Body of pancreas (tissue), 4 donors: ENCODE measurements at regions not wholly inside any gene's neighbourhood (a gene's known extent, or its start where the extent isn't known, plus 50 kb on each side); places are given as distances from the start of the nearest gene placed in this dataset.

Experiments
- CTCF ChIP-seq, 7 experiments: fragments of 450-650 bp in 4 of 7; fragments of 200-600 bp in 3 of 7; sonication (generic) in 3 of 7; IDR thresholded peaks; one replicate each; pipeline ENCODE4 v1.5.1; 2016 to 2019; ENCODE audit warnings: antibody characterized with exemption in 7 of 7
- POLR2A ChIP-seq, 3 donors: fragments of 450-650 bp; IDR thresholded peaks; one replicate each; pipeline ENCODE4 v1.6.1; 2016; ENCODE audit warnings: antibody characterized with exemption in 3 of 3, mild to moderate bottlenecking in 2 of 3

- TF ChIP-seq CTCF (IDR thresholded peaks at IDR 0.05) (no peak), POLR2A (IDR thresholded peaks at IDR 0.05) (no peak)
These were observed 181.8 kb upstream of the GPRIN3 start for GRCh38 chr4:89489338-89489771.
